WTC11 (cell line): ENCODE measurements at regions not wholly inside any gene's neighbourhood (a gene's known extent, or its start where the extent isn't known, plus 50 kb on each side); places are given as distances from the start of the nearest gene placed in this dataset.

Experiments used
- ATAC-seq: fragments of 200-7000 bp; cut with Tn5 transposase; 2 replicates; pipeline ENCODE4 v1.10.0; 2021; ENCODE audit warnings: mild to moderate bottlenecking, moderate library complexity
- CTCF ChIA-PET: fragments of 300-600 bp; sonication (Branson Sonifier 250); formaldehyde crosslinking; loops from one replicate; lab custom pipeline; 2021; ENCODE audit warnings: antibody characterized with exemption; lab: Charles Lee
- POLR2A ChIA-PET: fragments of 350-600 bp; sonication (Branson Sonifier 250); formaldehyde crosslinking; loops from one replicate; lab custom pipeline; 2021; ENCODE audit warnings: antibody characterized with exemption; lab: Charles Lee
- DNase-seq: peaks from one replicate; pipeline ENCODE4 v3.0.0; 2021; ENCODE audit warnings: low spot score
- H3K27ac Mint-ChIP-seq: 2 replicates; pipeline ENCODE4 v1.8.0; 2021; ENCODE audit warnings: mixed read lengths
- H3K27me3 Mint-ChIP-seq: 2 replicates; pipeline ENCODE4 v1.8.0; 2021; ENCODE audit warnings: low read depth, mild to moderate bottlenecking, moderate library complexity, mixed read lengths
- H3K36me3 Mint-ChIP-seq: 2 replicates; pipeline ENCODE4 v1.8.0; 2021; ENCODE audit warnings: mixed read lengths
- H3K4me1 Mint-ChIP-seq: 2 replicates; pipeline ENCODE4 v1.8.0; 2022; ENCODE audit warnings: mixed read lengths
- H3K4me3 Mint-ChIP-seq: 2 replicates; pipeline ENCODE4 v1.8.0; 2021; ENCODE audit warnings: mild to moderate bottlenecking, moderate library complexity, mixed read lengths
- H3K9me3 Mint-ChIP-seq: 2 replicates; pipeline ENCODE4 v1.8.0; 2021; ENCODE audit warnings: mixed read lengths
- ATF1 ChIP-seq: sonication (generic); formaldehyde crosslinking; IDR thresholded peaks from 2 replicates; pipeline ENCODE4 v1.8.1; 2023; ENCODE audit warnings: mild to moderate bottlenecking, moderate library complexity, missing genetic modification reagents
- CREM ChIP-seq: sonication (generic); formaldehyde crosslinking; IDR thresholded peaks from 2 replicates; pipeline ENCODE4 v1.8.1; 2022; ENCODE audit warnings: mild to moderate bottlenecking, missing genetic modification reagents, moderate library complexity
- FOXJ3 ChIP-seq: sonication (generic); formaldehyde crosslinking; IDR thresholded peaks from 2 replicates; pipeline ENCODE4 v1.9.0; 2021; ENCODE audit warnings: missing genetic modification reagents, mild to moderate bottlenecking, borderline replicate concordance
- FOXK1 ChIP-seq: sonication (generic); formaldehyde crosslinking; IDR thresholded peaks from 2 replicates; pipeline ENCODE4 v1.8.0; 2022; ENCODE audit warnings: mild to moderate bottlenecking, moderate library complexity, missing genetic modification reagents
- GRHL2 ChIP-seq: fragments of 250-450 bp; sonication (Bioruptor Pico); IDR thresholded peaks from 2 replicates; pipeline ENCODE4 v1.8.0; 2022; ENCODE audit warnings: mild to moderate bottlenecking, moderate library complexity; ENCODE audit not compliant: insufficient replicate concordance, severe bottlenecking
- JAZF1 ChIP-seq: fragments of 250-450 bp; sonication (Bioruptor Pico); IDR thresholded peaks from 2 replicates; pipeline ENCODE4 v1.9.0; 2021; ENCODE audit warnings: moderate library complexity, mild to moderate bottlenecking, inconsistent platforms
- JUN ChIP-seq: sonication (generic); formaldehyde crosslinking; IDR thresholded peaks from 2 replicates; pipeline ENCODE4 v1.8.0; 2023; ENCODE audit warnings: mild to moderate bottlenecking, missing genetic modification reagents
- MXD4 ChIP-seq: fragments of 250-450 bp; sonication (Bioruptor Pico); IDR thresholded peaks from 2 replicates; pipeline ENCODE4 v1.8.0; 2021; ENCODE audit warnings: mild to moderate bottlenecking, moderate library complexity, borderline replicate concordance
- MYBL2 ChIP-seq: sonication (generic); formaldehyde crosslinking; IDR thresholded peaks from 2 replicates; pipeline ENCODE4 v1.8.1; 2023; ENCODE audit warnings: mild to moderate bottlenecking, moderate library complexity, missing genetic modification reagents
- NFE2L1 ChIP-seq: sonication (generic); formaldehyde crosslinking; IDR thresholded peaks from 2 replicates; pipeline ENCODE4 v1.8.1; 2023; ENCODE audit warnings: missing genetic modification reagents
- OVOL2 ChIP-seq: fragments of 250-450 bp; sonication (Bioruptor Pico); IDR thresholded peaks from 2 replicates; pipeline ENCODE4 v1.9.0; 2021; ENCODE audit warnings: mild to moderate bottlenecking, borderline replicate concordance
- PRRX2 ChIP-seq: fragments of 250-450 bp; sonication (Bioruptor Pico); IDR thresholded peaks from 2 replicates; pipeline ENCODE4 v1.8.0; 2021; ENCODE audit warnings: mild to moderate bottlenecking
- RORB ChIP-seq: fragments of 250-450 bp; sonication (Bioruptor Pico); IDR thresholded peaks from 2 replicates; pipeline ENCODE4 v1.9.0; 2021; ENCODE audit warnings: mild to moderate bottlenecking
- SOX15 ChIP-seq: fragments of 250-450 bp; sonication (Bioruptor Pico); IDR thresholded peaks from 2 replicates; pipeline ENCODE4 v1.9.0; 2021; ENCODE audit warnings: mild to moderate bottlenecking
- SP1 ChIP-seq: sonication (generic); formaldehyde crosslinking; conservative IDR thresholded peaks from 2 replicates; pipeline ENCODE4 v1.8.1; 2022; ENCODE audit warnings: missing genetic modification reagents
- TP53 ChIP-seq: sonication (generic); formaldehyde crosslinking; IDR thresholded peaks from 2 replicates; pipeline ENCODE4 v1.8.1; 2023; ENCODE audit warnings: mild to moderate bottlenecking, missing genetic modification reagents
- ZBTB21 ChIP-seq: sonication (generic); formaldehyde crosslinking; IDR thresholded peaks from 2 replicates; pipeline ENCODE4 v1.8.1; 2023; ENCODE audit warnings: mild to moderate bottlenecking, missing genetic modification reagents, borderline replicate concordance
- ZNF121 ChIP-seq: sonication (generic); formaldehyde crosslinking; IDR thresholded peaks from 2 replicates; pipeline ENCODE4 v1.8.0; 2023; ENCODE audit warnings: missing genetic modification reagents
- ZNF138 ChIP-seq: sonication (generic); formaldehyde crosslinking; conservative IDR thresholded peaks from 2 replicates; pipeline ENCODE4 v1.8.1; 2022; ENCODE audit warnings: mild to moderate bottlenecking, moderate library complexity, missing genetic modification reagents
- ZNF263 ChIP-seq: sonication (generic); formaldehyde crosslinking; IDR thresholded peaks from 2 replicates; pipeline ENCODE4 v1.8.1; 2022; ENCODE audit warnings: low read depth, mild to moderate bottlenecking, moderate library complexity, missing genetic modification reagents
- ZNF317 ChIP-seq: sonication (generic); formaldehyde crosslinking; IDR thresholded peaks from 2 replicates; pipeline ENCODE4 v1.8.1; 2023; ENCODE audit warnings: low read depth, mild to moderate bottlenecking, moderate library complexity, missing genetic modification reagents, borderline replicate concordance
- TF ChIP-seq, protein P1 (sequence below): sonication (generic); formaldehyde crosslinking; IDR thresholded peaks from 2 replicates; pipeline ENCODE4 v1.8.1; 2023; ENCODE audit warnings: mild to moderate bottlenecking, missing genetic modification reagents, moderate library complexity
- TF ChIP-seq, protein P2 (sequence below): sonication (generic); formaldehyde crosslinking; IDR thresholded peaks from 2 replicates; pipeline ENCODE4 v1.8.1; 2022; ENCODE audit warnings: missing genetic modification reagents, borderline replicate concordance
- TF ChIP-seq, protein P3 (sequence below): sonication (generic); formaldehyde crosslinking; conservative IDR thresholded peaks from 2 replicates; pipeline ENCODE4 v1.8.1; 2023; ENCODE audit warnings: mild to moderate bottlenecking, low read depth, missing genetic modification reagents, moderate library complexity
- TF ChIP-seq, protein P4 (sequence below): sonication (generic); formaldehyde crosslinking; IDR thresholded peaks from 2 replicates; pipeline ENCODE4 v1.8.1; 2022; ENCODE audit warnings: low read depth, mild to moderate bottlenecking, moderate library complexity, missing genetic modification reagents, borderline replicate concordance
- TF ChIP-seq, protein P5 (sequence below): sonication (generic); formaldehyde crosslinking; IDR thresholded peaks from 2 replicates; pipeline ENCODE4 v1.8.1; 2022; ENCODE audit warnings: mild to moderate bottlenecking, moderate library complexity, missing genetic modification reagents

DNA sequence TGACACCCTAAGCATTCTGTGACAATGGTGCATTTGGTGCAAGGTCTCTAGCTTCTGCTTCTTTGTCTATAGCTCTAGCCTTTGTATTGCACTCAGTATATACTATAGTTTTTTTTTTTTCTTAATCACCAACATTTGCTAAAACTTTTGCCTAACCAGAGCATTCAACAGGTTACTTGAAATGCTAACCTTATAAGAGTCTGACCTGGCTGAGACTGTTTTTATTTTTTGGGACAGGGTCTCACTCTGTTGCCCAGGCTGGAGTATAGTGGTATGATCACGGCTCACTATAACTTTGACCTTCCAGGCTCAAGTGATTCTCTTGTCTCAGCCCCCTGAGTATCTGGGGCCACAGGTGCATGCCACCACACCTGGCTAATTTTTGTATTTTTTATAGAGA, 92.4 kb downstream of the ZNF365 start:
- POLR2A ChIA-PET, result no interaction called here
- Mint-ChIP-seq H3K4me1 (peaks cover 5% of the 10 kb centered on the region), H3K27me3 (no peaks in the 10 kb centered on the region), H3K9me3 (no peaks in the 10 kb centered on the region), H3K27ac (no peak overlapping the region), H3K36me3 (no peaks in the 10 kb centered on the region), H3K4me3 (no peak overlapping the region)
- ATAC-seq, result no peak
- DNase-seq, result no peak
- CTCF ChIA-PET, result no interaction called here
- no peak for TF ChIP-seq OVOL2 (CRISPR knock-in tag)
- TF ChIP-seq ZNF121, result no peak
- no peak for TF ChIP-seq SP1 (CRISPR knock-in tag)
- TF ChIP-seq, protein P1, sequence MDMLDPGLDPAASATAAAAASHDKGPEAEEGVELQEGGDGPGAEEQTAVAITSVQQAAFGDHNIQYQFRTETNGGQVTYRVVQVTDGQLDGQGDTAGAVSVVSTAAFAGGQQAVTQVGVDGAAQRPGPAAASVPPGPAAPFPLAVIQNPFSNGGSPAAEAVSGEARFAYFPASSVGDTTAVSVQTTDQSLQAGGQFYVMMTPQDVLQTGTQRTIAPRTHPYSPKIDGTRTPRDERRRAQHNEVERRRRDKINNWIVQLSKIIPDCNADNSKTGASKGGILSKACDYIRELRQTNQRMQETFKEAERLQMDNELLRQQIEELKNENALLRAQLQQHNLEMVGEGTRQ (CRISPR knock-in tag), result no peak
- no peak for TF ChIP-seq CREM
- TF ChIP-seq ZNF317, result no peak

DNA sequence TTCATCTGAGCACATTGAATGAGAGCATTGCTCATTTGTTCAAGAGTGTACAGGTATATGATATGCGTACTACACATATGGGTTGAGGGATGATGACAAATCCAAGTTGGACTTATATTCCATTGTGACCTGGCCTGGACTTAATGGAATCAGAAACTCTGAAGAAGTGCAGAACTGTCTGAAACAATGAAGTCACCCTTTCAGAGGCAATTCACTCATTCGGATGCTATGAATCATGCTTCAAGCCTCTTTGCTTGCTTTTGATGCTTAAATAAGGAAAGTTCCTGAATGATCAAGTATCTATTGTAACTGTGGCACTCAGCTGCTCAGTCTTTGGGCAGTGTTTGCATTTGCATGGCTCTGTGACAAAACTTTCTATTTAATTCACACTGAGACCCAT, 93.4 kb downstream of the ZNF365 start:
- H3K4me3 Mint-ChIP-seq, result no peak overlapping the region
- no peaks in the 10 kb centered on the region for H3K9me3 Mint-ChIP-seq
- CTCF ChIA-PET, result no interaction called here
- ATAC-seq (no peak), DNase-seq (no peak)
- TF ChIP-seq GRHL2, result no peak
- TF ChIP-seq MXD4 (CRISPR knock-in tag), result no peak
- TF ChIP-seq ZBTB21 (CRISPR knock-in tag), result no peak
- TF ChIP-seq, protein P2, sequence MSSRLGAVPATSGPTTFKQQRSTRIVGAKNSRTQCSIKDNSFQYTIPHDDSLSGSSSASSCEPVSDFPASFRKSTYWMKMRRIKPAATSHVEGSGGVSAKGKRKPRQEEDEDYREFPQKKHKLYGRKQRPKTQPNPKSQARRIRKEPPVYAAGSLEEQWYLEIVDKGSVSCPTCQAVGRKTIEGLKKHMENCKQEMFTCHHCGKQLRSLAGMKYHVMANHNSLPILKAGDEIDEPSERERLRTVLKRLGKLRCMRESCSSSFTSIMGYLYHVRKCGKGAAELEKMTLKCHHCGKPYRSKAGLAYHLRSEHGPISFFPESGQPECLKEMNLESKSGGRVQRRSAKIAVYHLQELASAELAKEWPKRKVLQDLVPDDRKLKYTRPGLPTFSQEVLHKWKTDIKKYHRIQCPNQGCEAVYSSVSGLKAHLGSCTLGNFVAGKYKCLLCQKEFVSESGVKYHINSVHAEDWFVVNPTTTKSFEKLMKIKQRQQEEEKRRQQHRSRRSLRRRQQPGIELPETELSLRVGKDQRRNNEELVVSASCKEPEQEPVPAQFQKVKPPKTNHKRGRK (CRISPR knock-in tag), result no peak
- H3K4me1 Mint-ChIP-seq, result peaks cover 5% of the 10 kb centered on the region
- no peaks in the 10 kb centered on the region for H3K36me3 Mint-ChIP-seq
- POLR2A ChIA-PET, result no interaction called here
- no peak overlapping the region for H3K27ac Mint-ChIP-seq
- H3K27me3 Mint-ChIP-seq, result no peaks in the 10 kb centered on the region

DNA sequence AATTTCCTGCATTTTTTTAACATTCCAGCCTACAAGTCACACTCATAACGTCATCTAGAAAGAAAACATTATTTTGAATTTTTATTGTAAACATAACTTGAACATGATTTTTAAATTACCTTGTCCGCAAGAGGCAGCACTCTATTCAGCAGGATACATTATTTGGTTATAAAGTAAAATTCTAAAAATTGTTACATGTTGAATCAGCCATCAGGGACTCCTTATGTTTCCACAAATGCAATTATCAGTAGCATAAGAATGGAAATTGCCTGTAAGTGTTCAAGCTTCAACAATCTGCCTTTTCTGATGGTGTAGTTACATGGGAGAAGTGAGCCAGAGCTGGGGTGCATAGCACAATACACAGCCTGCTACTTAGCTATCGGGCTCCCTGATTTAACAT, 97.5 kb downstream of the ZNF365 start:
- no peak overlapping the region for H3K27ac Mint-ChIP-seq
- CTCF ChIA-PET, result no interaction called here
- no peaks in the 10 kb centered on the region for H3K27me3 Mint-ChIP-seq
- POLR2A ChIA-PET, result no interaction called here
- DNase-seq (no peak), ATAC-seq (no peak)
- H3K4me3 Mint-ChIP-seq, result no peak overlapping the region
- no peak for TF ChIP-seq MYBL2 (CRISPR knock-in tag)
- no peak for TF ChIP-seq ZNF138 (CRISPR knock-in tag)
- no peak for TF ChIP-seq FOXK1
- TF ChIP-seq RORB (CRISPR knock-in tag), result no peak
- TF ChIP-seq, protein P2 (CRISPR knock-in tag), result no peak
- TF ChIP-seq, protein P3, sequence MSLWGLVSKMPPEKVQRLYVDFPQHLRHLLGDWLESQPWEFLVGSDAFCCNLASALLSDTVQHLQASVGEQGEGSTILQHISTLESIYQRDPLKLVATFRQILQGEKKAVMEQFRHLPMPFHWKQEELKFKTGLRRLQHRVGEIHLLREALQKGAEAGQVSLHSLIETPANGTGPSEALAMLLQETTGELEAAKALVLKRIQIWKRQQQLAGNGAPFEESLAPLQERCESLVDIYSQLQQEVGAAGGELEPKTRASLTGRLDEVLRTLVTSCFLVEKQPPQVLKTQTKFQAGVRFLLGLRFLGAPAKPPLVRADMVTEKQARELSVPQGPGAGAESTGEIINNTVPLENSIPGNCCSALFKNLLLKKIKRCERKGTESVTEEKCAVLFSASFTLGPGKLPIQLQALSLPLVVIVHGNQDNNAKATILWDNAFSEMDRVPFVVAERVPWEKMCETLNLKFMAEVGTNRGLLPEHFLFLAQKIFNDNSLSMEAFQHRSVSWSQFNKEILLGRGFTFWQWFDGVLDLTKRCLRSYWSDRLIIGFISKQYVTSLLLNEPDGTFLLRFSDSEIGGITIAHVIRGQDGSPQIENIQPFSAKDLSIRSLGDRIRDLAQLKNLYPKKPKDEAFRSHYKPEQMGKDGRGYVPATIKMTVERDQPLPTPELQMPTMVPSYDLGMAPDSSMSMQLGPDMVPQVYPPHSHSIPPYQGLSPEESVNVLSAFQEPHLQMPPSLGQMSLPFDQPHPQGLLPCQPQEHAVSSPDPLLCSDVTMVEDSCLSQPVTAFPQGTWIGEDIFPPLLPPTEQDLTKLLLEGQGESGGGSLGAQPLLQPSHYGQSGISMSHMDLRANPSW (CRISPR knock-in tag), result no peak
- TF ChIP-seq JAZF1 (CRISPR knock-in tag), result no peak
- TF ChIP-seq SOX15 (CRISPR knock-in tag), result no peak
- no peak for TF ChIP-seq FOXJ3 (CRISPR knock-in tag)
- TF ChIP-seq JUN (CRISPR knock-in tag), result no peak
- TF ChIP-seq, protein P4, sequence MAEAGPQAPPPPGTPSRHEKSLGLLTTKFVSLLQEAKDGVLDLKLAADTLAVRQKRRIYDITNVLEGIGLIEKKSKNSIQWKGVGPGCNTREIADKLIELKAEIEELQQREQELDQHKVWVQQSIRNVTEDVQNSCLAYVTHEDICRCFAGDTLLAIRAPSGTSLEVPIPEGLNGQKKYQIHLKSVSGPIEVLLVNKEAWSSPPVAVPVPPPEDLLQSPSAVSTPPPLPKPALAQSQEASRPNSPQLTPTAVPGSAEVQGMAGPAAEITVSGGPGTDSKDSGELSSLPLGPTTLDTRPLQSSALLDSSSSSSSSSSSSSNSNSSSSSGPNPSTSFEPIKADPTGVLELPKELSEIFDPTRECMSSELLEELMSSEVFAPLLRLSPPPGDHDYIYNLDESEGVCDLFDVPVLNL (CRISPR knock-in tag), result no peak
- no peak for TF ChIP-seq ATF1
- TF ChIP-seq PRRX2 (CRISPR knock-in tag), result no peak
- TF ChIP-seq, protein P5, sequence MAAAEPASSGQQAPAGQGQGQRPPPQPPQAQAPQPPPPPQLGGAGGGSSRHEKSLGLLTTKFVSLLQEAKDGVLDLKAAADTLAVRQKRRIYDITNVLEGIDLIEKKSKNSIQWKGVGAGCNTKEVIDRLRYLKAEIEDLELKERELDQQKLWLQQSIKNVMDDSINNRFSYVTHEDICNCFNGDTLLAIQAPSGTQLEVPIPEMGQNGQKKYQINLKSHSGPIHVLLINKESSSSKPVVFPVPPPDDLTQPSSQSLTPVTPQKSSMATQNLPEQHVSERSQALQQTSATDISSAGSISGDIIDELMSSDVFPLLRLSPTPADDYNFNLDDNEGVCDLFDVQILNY (CRISPR knock-in tag), result no peak
- no peak for TF ChIP-seq ZNF263
- TF ChIP-seq NFE2L1 (CRISPR knock-in tag), result no peak
- TF ChIP-seq TP53, result no peak
- peaks cover 15% of the 10 kb centered on the region; the same call in 1 of the 2 replicates for H3K9me3 Mint-ChIP-seq
- peaks cover 5% of the 10 kb centered on the region for H3K4me1 Mint-ChIP-seq
- no peaks in the 10 kb centered on the region for H3K36me3 Mint-ChIP-seq
